ENCODE measurements at regions not wholly inside any gene's neighbourhood (a gene's known extent, or its start where the extent isn't known, plus 50 kb on each side); places are given as distances from the start of the nearest gene placed in this dataset.
"Not testable (repeated sequence)": the region's sequence is repeated elsewhere in the genome, so short reads cannot be mapped to it uniquely, and the experiment has no call there.

- no peak for DNase-seq (ENCODE audit: low read depth, low spot score)
These were observed 432.4 kb downstream of the DCDC2C start for GRCh38 chr2:4135765-4136164.

GRCh38 chr2:4139316-4139715, 435.9 kb downstream of the DCDC2C start:
- no peak for DNase-seq (ENCODE audit: low read depth, low spot score)

GRCh38 chr2:4139731-4140130, 436.4 kb downstream of the DCDC2C start:
- DNase-seq (ENCODE audit: low read depth, low spot score), result no peak

GRCh38 chr2:4140281-4140970, 437.1 kb downstream of the DCDC2C start:
- DNase-seq (ENCODE audit: low read depth, low spot score), result no peak

- DNase-seq (ENCODE audit: low read depth, low spot score), result no peak
These were observed 441.4 kb downstream of the DCDC2C start for GRCh38 chr2:4144731-4145130.

GRCh38 chr2:4151521-4151920, 448.1 kb downstream of the DCDC2C start:
- DNase-seq (ENCODE audit: low read depth, low spot score), result no peak

- DNase-seq (ENCODE audit: low read depth, low spot score), result no peak
These were observed 448.7 kb downstream of the DCDC2C start for GRCh38 chr2:4152051-4152450.

GRCh38 chr2:4168834-4169233, 465.5 kb downstream of the DCDC2C start:
- no peak for DNase-seq (ENCODE audit: low read depth, low spot score)

- DNase-seq (ENCODE audit: low read depth, low spot score), result no peak
These were observed 471.4 kb downstream of the DCDC2C start for GRCh38 chr2:4174796-4175195.

- no peak for DNase-seq (ENCODE audit: low read depth, low spot score)
These were observed 472.0 kb downstream of the DCDC2C start for GRCh38 chr2:4175343-4175742.

GRCh38 chr2:4180631-4181030, 477.3 kb downstream of the DCDC2C start:
- no peak for DNase-seq (ENCODE audit: low read depth, low spot score)

GRCh38 chr2:4181062-4181461, 477.7 kb downstream of the DCDC2C start:
- no peak for DNase-seq (ENCODE audit: low read depth, low spot score)

GRCh38 chr2:4188561-4188960, 485.2 kb downstream of the DCDC2C start:
- DNase-seq (ENCODE audit: low read depth, low spot score), result no peak

GRCh38 chr2:4190548-4190947, 487.2 kb downstream of the DCDC2C start:
- DNase-seq (ENCODE audit: low read depth, low spot score), result no peak

GRCh38 chr2:4192119-4192518, 488.7 kb downstream of the DCDC2C start:
- DNase-seq (ENCODE audit: low read depth, low spot score), result no peak

- no peak for DNase-seq (ENCODE audit: low read depth, low spot score)
These were observed 511.2 kb downstream of the DCDC2C start for GRCh38 chr2:4214444-4215205.

GRCh38 chr2:4217737-4218136, 514.4 kb downstream of the DCDC2C start:
- DNase-seq (ENCODE audit: low read depth, low spot score), result no peak

- no peak for DNase-seq (ENCODE audit: low read depth, low spot score)
These were observed 515.7 kb downstream of the DCDC2C start for GRCh38 chr2:4219101-4219500.

- no peak for DNase-seq (ENCODE audit: low read depth, low spot score)
These were observed 516.2 kb downstream of the DCDC2C start for GRCh38 chr2:4219571-4219970.

- DNase-seq (ENCODE audit: low read depth, low spot score), result no peak
These were observed 518.1 kb downstream of the DCDC2C start for GRCh38 chr2:4221434-4221833.

- DNase-seq (ENCODE audit: low read depth, low spot score), result no peak
These were observed 518.5 kb downstream of the DCDC2C start for GRCh38 chr2:4221845-4222244.

- DNase-seq (ENCODE audit: low read depth, low spot score), result not testable (repeated sequence)
These were observed 541.0 kb downstream of the DCDC2C start for GRCh38 chr2:4244422-4244821.

Data from brain pericyte (primary cell).